ENCODE measurements at regions not wholly inside any gene's neighbourhood (a gene's known extent, or its start where the extent isn't known, plus 50 kb on each side); places are given as distances from the start of the nearest gene placed in this dataset.

DNA sequence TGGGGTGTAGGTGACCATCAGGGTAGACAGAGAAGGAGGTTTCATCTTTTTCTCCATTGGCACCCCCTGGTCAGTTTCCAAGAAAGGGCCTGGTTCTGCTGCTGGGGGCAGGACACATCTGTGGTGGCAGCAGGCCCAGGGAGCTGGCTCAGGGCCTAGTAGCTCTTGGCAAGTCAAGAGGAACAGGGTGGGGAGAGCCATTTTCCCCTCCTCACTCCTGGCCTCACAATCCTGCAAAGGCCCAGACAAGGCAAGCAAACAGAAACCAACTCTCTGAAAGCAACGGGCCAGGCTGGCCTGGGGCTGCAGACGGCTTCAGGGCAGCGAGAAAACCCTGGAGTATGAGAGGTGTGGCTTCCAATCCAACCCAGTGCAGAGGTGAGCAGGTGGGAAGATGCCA is 192.9 kb upstream of the DYNLRB2 start:
- Histone ChIP-seq H3K9ac (ENCODE audit: low read length) (no peak overlapping the region), H3K4me2 (ENCODE audit: low read depth, low read length, poor library complexity, severe bottlenecking) (no peak overlapping the region), H3K27me3 (ENCODE audit: low read length) (no peaks in the 10 kb centered on the region), H2AFZ (ENCODE audit: low read depth, low read length, severe bottlenecking) (no peak overlapping the region), H3K9me2 (replicated peaks; ENCODE audit: insufficient read depth, low read length) (no peaks in the 10 kb centered on the region), H3K27ac (ENCODE audit: low read depth, low read length) (no peak overlapping the region), H3K79me2 (ENCODE audit: insufficient read depth, low read length) (no peaks in the 10 kb centered on the region), H3K36me3 (ENCODE audit: low read length) (no peaks in the 10 kb centered on the region), H3K4me3 (ENCODE audit: insufficient read depth, low read length, poor library complexity, severe bottlenecking) (no peak overlapping the region), H3K9me3 (ENCODE audit: insufficient read depth, low read length) (no peaks in the 10 kb centered on the region), H3F3A (ENCODE audit: insufficient read depth) (no peaks in the 10 kb centered on the region), H4K20me1 (ENCODE audit: low read depth, low read length) (no peaks in the 10 kb centered on the region)
- TF ChIP-seq EZH2phosphoT487 (conservative IDR thresholded peaks at IDR 0.05; ENCODE audit: low read length), result no peak
- TF ChIP-seq, protein P1, sequence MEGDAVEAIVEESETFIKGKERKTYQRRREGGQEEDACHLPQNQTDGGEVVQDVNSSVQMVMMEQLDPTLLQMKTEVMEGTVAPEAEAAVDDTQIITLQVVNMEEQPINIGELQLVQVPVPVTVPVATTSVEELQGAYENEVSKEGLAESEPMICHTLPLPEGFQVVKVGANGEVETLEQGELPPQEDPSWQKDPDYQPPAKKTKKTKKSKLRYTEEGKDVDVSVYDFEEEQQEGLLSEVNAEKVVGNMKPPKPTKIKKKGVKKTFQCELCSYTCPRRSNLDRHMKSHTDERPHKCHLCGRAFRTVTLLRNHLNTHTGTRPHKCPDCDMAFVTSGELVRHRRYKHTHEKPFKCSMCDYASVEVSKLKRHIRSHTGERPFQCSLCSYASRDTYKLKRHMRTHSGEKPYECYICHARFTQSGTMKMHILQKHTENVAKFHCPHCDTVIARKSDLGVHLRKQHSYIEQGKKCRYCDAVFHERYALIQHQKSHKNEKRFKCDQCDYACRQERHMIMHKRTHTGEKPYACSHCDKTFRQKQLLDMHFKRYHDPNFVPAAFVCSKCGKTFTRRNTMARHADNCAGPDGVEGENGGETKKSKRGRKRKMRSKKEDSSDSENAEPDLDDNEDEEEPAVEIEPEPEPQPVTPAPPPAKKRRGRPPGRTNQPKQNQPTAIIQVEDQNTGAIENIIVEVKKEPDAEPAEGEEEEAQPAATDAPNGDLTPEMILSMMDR (IDR thresholded peaks at IDR 0.05; ENCODE audit: insufficient read depth, low read length, poor library complexity, severe bottlenecking), result no peak

DNA sequence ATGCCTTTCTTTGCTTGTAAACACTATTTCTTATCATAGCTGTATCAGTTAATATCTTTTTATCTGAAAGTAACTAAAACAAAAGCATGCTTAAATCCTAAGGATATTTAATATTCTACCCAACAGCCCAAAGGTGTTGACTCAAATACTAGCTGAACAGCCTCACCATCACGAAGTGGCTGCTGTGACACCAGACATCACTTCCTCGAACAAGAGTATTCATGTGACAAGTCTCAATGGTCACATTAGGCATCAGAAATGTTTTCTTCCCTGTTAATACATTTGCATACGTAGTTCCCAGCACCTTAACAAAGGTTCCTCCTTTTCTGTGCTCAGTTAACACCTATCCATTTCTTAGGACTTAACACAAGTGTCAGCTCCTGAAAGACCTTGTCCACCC is 193.8 kb upstream of the DYNLRB2 start:
- H3K9me3 ChIP-seq (ENCODE audit: insufficient read depth, low read length), result no peaks in the 10 kb centered on the region
- no peak overlapping the region for H3K4me2 ChIP-seq (ENCODE audit: low read depth, low read length, poor library complexity, severe bottlenecking)
- H2AFZ ChIP-seq (ENCODE audit: low read depth, low read length, severe bottlenecking), result no peak overlapping the region
- H3K9ac ChIP-seq (ENCODE audit: low read length), result no peak overlapping the region
- no peaks in the 10 kb centered on the region for H3K36me3 ChIP-seq (ENCODE audit: low read length)
- H3F3A ChIP-seq (ENCODE audit: insufficient read depth), result no peaks in the 10 kb centered on the region
- no peaks in the 10 kb centered on the region for H3K27me3 ChIP-seq (ENCODE audit: low read length)
- no peaks in the 10 kb centered on the region for H4K20me1 ChIP-seq (ENCODE audit: low read depth, low read length)
- TF ChIP-seq EZH2phosphoT487 (conservative IDR thresholded peaks at IDR 0.05; ENCODE audit: low read length), result no peak
- TF ChIP-seq, protein P1 (IDR thresholded peaks at IDR 0.05; ENCODE audit: insufficient read depth, low read length, poor library complexity, severe bottlenecking), result no peak
- no peak overlapping the region for H3K4me3 ChIP-seq (ENCODE audit: insufficient read depth, low read length, poor library complexity, severe bottlenecking)
- no peak overlapping the region for H3K27ac ChIP-seq (ENCODE audit: low read depth, low read length)
- no peaks in the 10 kb centered on the region for H3K9me2 ChIP-seq (replicated peaks; ENCODE audit: insufficient read depth, low read length)
- no peaks in the 10 kb centered on the region for H3K79me2 ChIP-seq (ENCODE audit: insufficient read depth, low read length)

DNA sequence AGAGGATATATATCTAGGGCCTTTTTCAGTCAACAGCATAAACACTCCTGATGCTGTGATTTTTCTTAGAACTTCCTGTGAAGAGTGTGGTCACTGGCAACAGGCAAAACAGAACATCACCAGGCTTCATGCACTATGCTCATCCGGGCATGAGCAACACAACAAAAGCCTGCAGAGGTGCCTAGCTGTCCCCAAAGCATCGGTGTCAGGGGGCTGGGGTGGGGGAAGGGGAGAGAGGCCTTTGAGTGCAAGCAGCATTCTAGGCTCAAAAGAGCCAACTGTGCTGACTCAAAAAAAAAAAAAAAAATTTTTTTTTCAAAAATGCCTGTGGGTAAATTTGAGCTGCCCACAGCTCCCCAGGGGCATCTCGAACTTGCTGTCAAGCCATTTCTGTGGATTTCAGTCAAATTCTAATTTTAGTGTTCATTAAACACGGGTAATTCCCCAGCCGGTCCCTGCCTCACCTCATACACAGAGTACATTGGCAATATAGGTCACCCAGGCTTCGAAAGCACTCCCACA is 194.6 kb upstream of the DYNLRB2 start:
- Histone ChIP-seq H2AFZ (ENCODE audit: low read depth, low read length, severe bottlenecking) (no peak overlapping the region), H3K79me2 (ENCODE audit: insufficient read depth, low read length) (no peaks in the 10 kb centered on the region), H3F3A (ENCODE audit: insufficient read depth) (no peaks in the 10 kb centered on the region), H3K27ac (ENCODE audit: low read depth, low read length) (no peak overlapping the region), H3K36me3 (ENCODE audit: low read length) (no peaks in the 10 kb centered on the region), H4K20me1 (ENCODE audit: low read depth, low read length) (no peaks in the 10 kb centered on the region), H3K9ac (ENCODE audit: low read length) (no peak overlapping the region), H3K4me3 (ENCODE audit: insufficient read depth, low read length, poor library complexity, severe bottlenecking) (no peak overlapping the region), H3K4me2 (ENCODE audit: low read depth, low read length, poor library complexity, severe bottlenecking) (no peak overlapping the region), H3K9me2 (replicated peaks; ENCODE audit: insufficient read depth, low read length) (no peaks in the 10 kb centered on the region), H3K9me3 (ENCODE audit: insufficient read depth, low read length) (no peaks in the 10 kb centered on the region), H3K27me3 (ENCODE audit: low read length) (no peaks in the 10 kb centered on the region)
- TF ChIP-seq, protein P1 (IDR thresholded peaks at IDR 0.05; ENCODE audit: insufficient read depth, low read length, poor library complexity, severe bottlenecking), result no peak
- no peak for TF ChIP-seq EZH2phosphoT487 (conservative IDR thresholded peaks at IDR 0.05; ENCODE audit: low read length)

Data from SU-DHL-6 (cell line).